Body of pancreas (tissue), 4 donors: ENCODE measurements at regions not wholly inside any gene's neighbourhood (a gene's known extent, or its start where the extent isn't known, plus 50 kb on each side); places are given as distances from the start of the nearest gene placed in this dataset.

Experiments
- CTCF ChIP-seq, 7 experiments: fragments of 450-650 bp in 4 of 7; fragments of 200-600 bp in 3 of 7; sonication (generic) in 3 of 7; IDR thresholded peaks; one replicate each; pipeline ENCODE4 v1.5.1; 2016 to 2019; ENCODE audit warnings: antibody characterized with exemption in 7 of 7
- POLR2A ChIP-seq, 3 donors: fragments of 450-650 bp; IDR thresholded peaks; one replicate each; pipeline ENCODE4 v1.6.1; 2016; ENCODE audit warnings: antibody characterized with exemption in 3 of 3, mild to moderate bottlenecking in 2 of 3

GRCh38 chr18:41135146-41135545 is 819.9 kb upstream of the PIK3C3 start:
- TF ChIP-seq CTCF (IDR thresholded peaks at IDR 0.05) (no peak), POLR2A (IDR thresholded peaks at IDR 0.05) (no peak)
